KMS-11 (cell line): ENCODE measurements at regions not wholly inside any gene's neighbourhood (a gene's known extent, or its start where the extent isn't known, plus 50 kb on each side); places are given as distances from the start of the nearest gene placed in this dataset.
"Not testable (repeated sequence)": the region's sequence is repeated elsewhere in the genome, so short reads cannot be mapped to it uniquely, and the experiment has no call there.

ENCODE experiments used
- H2AFZ ChIP-seq: fragments of 200-600 bp; sonication (generic); 2 replicates; pipeline ENCODE4 v1.6.1; 2016; ENCODE audit warnings: antibody characterized with exemption, mixed run types, low read depth
- H3K27ac ChIP-seq: fragments of 200-600 bp; sonication (generic); 2 replicates; pipeline ENCODE4 v1.6.1; 2016; ENCODE audit warnings: mild to moderate bottlenecking, mixed run types
- H3K27me3 ChIP-seq: fragments of 200-600 bp; sonication (generic); 2 replicates; pipeline ENCODE4 v1.6.1; 2017; ENCODE audit warnings: mild to moderate bottlenecking, low read depth, mixed run types, moderate library complexity; ENCODE audit not compliant: insufficient read depth
- H3K36me3 ChIP-seq: fragments of 200-600 bp; sonication (generic); 2 replicates; pipeline ENCODE4 v1.6.1; 2017; ENCODE audit warnings: mild to moderate bottlenecking, mixed run types; ENCODE audit not compliant: insufficient read depth
- H3K4me1 ChIP-seq: fragments of 200-600 bp; sonication (generic); 2 replicates; pipeline ENCODE4 v1.6.1; 2016; ENCODE audit warnings: mild to moderate bottlenecking, low read depth, mixed run types; ENCODE audit not compliant: poor library complexity, severe bottlenecking
- H3K4me2 ChIP-seq: fragments of 200-600 bp; sonication (generic); 2 replicates; pipeline ENCODE4 v1.7.0; 2016; ENCODE audit warnings: mild to moderate bottlenecking, mixed run types
- H3K4me3 ChIP-seq: fragments of 200-600 bp; sonication (generic); IDR thresholded peaks from 2 replicates; pipeline ENCODE4 v1.6.1; 2017; ENCODE audit warnings: low read depth, low read length, mixed read lengths; ENCODE audit not compliant: insufficient read depth
- H3K79me2 ChIP-seq: fragments of 200-600 bp; sonication (generic); 2 replicates; pipeline ENCODE4 v1.6.1; 2016; ENCODE audit warnings: low read depth, mixed run types; ENCODE audit not compliant: insufficient read depth
- H3K9ac ChIP-seq: fragments of 200-600 bp; sonication (generic); 2 replicates; pipeline ENCODE4 v1.6.1; 2016; ENCODE audit warnings: mild to moderate bottlenecking, mixed run types
- H4K20me1 ChIP-seq: fragments of 200-600 bp; sonication (generic); 2 replicates; pipeline ENCODE4 v1.6.1; 2016; ENCODE audit warnings: mild to moderate bottlenecking, mixed run types; ENCODE audit not compliant: insufficient read depth
- CTCF ChIP-seq: fragments of 200-600 bp; sonication (generic); conservative IDR thresholded peaks from 2 replicates; pipeline ENCODE4 v1.6.1; 2017; ENCODE audit warnings: low read depth, mild to moderate bottlenecking, antibody characterized with exemption, low read length, moderate library complexity, mixed read lengths

- Histone ChIP-seq H3K9ac (no peak overlapping the region), H2AFZ (no peak overlapping the region), H3K27ac (no peak overlapping the region), H3K4me2 (no peak overlapping the region), H3K36me3 (no peaks in the 10 kb centered on the region), H3K4me3 (no peak overlapping the region), H4K20me1 (no peaks in the 10 kb centered on the region), H3K27me3 (no peaks in the 10 kb centered on the region), H3K79me2 (no peaks in the 10 kb centered on the region), H3K4me1 (no peaks in the 10 kb centered on the region)
- TF ChIP-seq CTCF = no peak
Measured at GRCh38 chrX:122625821-122626220, 558.3 kb upstream of the GRIA3 start.

- no peaks in the 10 kb centered on the region for H3K27me3 ChIP-seq
- H3K4me2 ChIP-seq = no peak overlapping the region
- TF ChIP-seq CTCF = no peak
- H3K4me1 ChIP-seq = no peaks in the 10 kb centered on the region
- H2AFZ ChIP-seq = no peak overlapping the region
- no peak overlapping the region for H3K27ac ChIP-seq
- no peaks in the 10 kb centered on the region for H4K20me1 ChIP-seq
- no peak overlapping the region for H3K9ac ChIP-seq
- H3K79me2 ChIP-seq = no peaks in the 10 kb centered on the region
- no peak overlapping the region for H3K4me3 ChIP-seq
- H3K36me3 ChIP-seq = no peaks in the 10 kb centered on the region
Measured at GRCh38 chrX:122626871-122627270, 557.2 kb upstream of the GRIA3 start.

DNA sequence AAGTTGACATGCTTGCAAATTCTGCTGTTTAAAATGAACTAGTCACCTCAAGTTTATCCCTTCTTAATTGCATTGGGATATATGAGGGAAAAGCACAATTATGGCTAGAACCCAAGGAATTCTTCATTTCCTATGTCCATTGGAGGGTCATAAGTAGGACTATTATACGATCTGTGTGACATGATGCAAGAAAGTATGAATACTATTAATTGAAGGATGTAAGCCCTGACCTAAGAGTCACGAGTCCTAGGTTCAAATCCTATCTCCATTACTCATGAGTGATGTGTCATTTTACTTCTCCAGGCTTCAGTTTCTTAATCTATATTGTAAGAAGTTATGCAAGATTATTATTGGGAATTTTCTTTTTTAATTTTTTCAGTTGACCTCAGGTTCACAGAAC lies 542.9 kb upstream of the GRIA3 start:
- Histone ChIP-seq H3K79me2 (no peaks in the 10 kb centered on the region), H3K4me2 (no peak overlapping the region), H3K4me3 (no peak overlapping the region), H2AFZ (no peak overlapping the region), H3K9ac (no peak overlapping the region), H3K27ac (no peak overlapping the region), H4K20me1 (no peaks in the 10 kb centered on the region), H3K4me1 (no peaks in the 10 kb centered on the region), H3K36me3 (no peaks in the 10 kb centered on the region), H3K27me3 (no peaks in the 10 kb centered on the region)
- no peak for TF ChIP-seq CTCF

GRCh38 chrX:122641826-122642225 lies 542.3 kb upstream of the GRIA3 start:
- Histone ChIP-seq H3K27me3 (no peaks in the 10 kb centered on the region), H3K27ac (no peak overlapping the region), H3K4me2 (no peak overlapping the region), H3K36me3 (no peaks in the 10 kb centered on the region), H3K79me2 (no peaks in the 10 kb centered on the region), H3K4me3 (no peak overlapping the region), H3K9ac (no peak overlapping the region), H3K4me1 (no peaks in the 10 kb centered on the region), H2AFZ (no peak overlapping the region), H4K20me1 (no peaks in the 10 kb centered on the region)
- TF ChIP-seq CTCF = no peak

DNA sequence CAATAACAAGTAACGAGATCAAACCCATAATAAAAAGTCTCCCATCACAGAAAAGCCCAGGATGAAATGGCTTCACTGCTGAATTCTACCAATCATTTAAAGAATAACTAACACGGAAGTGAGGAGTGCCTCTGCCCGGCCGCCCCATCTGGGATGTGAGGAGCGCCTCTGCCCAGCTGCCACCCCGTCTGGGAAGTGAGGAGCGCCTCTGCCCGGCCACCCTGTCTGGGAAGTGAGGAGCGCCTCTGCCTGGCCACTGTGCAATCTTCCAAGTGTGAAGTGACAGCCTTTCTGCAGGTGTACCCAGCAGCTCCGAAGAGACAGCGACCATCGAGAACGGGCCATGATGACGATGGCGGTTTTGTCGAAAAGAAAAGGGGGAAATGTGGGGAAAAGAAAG lies 528.8 kb upstream of the GRIA3 start:
- H3K27ac ChIP-seq, H3K4me3 ChIP-seq, H3K27me3 ChIP-seq, H3K4me1 ChIP-seq, H4K20me1 ChIP-seq, H3K4me2 ChIP-seq, H3K36me3 ChIP-seq, H2AFZ ChIP-seq, H3K9ac ChIP-seq, H3K79me2 ChIP-seq: not testable (repeated sequence)
